ENCODE measurements at regions not wholly inside any gene's neighbourhood (a gene's known extent, or its start where the extent isn't known, plus 50 kb on each side); places are given as distances from the start of the nearest gene placed in this dataset.
A peak's percentile ranks its signal among the peaks of the same experiment; 100 is the strongest.

DNA sequence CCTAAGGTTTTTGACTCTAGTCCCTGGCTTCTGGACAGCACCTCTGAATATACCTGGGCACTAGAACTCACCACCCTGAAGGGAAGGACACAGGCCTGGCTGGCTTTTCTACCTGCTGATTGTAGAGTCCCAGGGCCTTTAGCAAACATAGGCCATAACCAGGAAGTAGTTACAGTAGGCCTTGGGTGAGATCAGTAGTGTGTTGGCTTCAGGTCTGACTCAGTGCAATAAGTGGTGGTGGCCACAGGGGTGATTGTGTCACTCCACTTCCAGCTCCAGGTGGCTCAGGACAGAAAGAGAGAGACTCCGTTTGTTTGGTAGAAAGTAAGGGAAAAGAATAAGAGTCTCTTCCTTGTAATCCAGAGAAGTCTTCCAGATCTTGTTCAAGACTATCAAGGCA lies 101.7 kb upstream of the LGALSL start:
- Histone ChIP-seq H4K20me1 (ENCODE audit: control insufficient read depth, extremely low read depth, insufficient read depth, low read length) (no peaks in the 10 kb centered on the region), H3K27ac (ENCODE audit: insufficient read depth, low read length) (no peak overlapping the region), H3K79me2 (ENCODE audit: control insufficient read depth, insufficient read depth, low read length) (no peaks in the 10 kb centered on the region), H3K4me1 (ENCODE audit: control insufficient read depth, extremely low read depth, insufficient read depth, low read length) (peaks cover 14% of the 10 kb centered on the region), H3K27me3 (ENCODE audit: control insufficient read depth, insufficient read depth, low read length) (peaks cover 7% of the 10 kb centered on the region), H3K9ac (ENCODE audit: insufficient read depth, low read length) (no peak overlapping the region), H3K9me3 (ENCODE audit: control insufficient read depth, insufficient read depth, low read depth, low read length) (no peaks in the 10 kb centered on the region), H3K4me2 (ENCODE audit: extremely low read depth, insufficient read depth, low read length) (no peak overlapping the region), H3K4me3 (replicated peaks in 1 of 4; ENCODE audit: control extremely low read depth in 1 of 4, insufficient read depth in 1 of 4, low read depth in 3 of 4, low read length in 4 of 4) (no peak overlapping the region), H2AFZ (ENCODE audit: low read length) (no peak overlapping the region), H3K36me3 (ENCODE audit: control insufficient read depth, insufficient read depth, low read length) (no peaks in the 10 kb centered on the region)
- no peak for DNase-seq (ENCODE audit: low read depth in 2 of 2)
- TF ChIP-seq, protein P1, sequence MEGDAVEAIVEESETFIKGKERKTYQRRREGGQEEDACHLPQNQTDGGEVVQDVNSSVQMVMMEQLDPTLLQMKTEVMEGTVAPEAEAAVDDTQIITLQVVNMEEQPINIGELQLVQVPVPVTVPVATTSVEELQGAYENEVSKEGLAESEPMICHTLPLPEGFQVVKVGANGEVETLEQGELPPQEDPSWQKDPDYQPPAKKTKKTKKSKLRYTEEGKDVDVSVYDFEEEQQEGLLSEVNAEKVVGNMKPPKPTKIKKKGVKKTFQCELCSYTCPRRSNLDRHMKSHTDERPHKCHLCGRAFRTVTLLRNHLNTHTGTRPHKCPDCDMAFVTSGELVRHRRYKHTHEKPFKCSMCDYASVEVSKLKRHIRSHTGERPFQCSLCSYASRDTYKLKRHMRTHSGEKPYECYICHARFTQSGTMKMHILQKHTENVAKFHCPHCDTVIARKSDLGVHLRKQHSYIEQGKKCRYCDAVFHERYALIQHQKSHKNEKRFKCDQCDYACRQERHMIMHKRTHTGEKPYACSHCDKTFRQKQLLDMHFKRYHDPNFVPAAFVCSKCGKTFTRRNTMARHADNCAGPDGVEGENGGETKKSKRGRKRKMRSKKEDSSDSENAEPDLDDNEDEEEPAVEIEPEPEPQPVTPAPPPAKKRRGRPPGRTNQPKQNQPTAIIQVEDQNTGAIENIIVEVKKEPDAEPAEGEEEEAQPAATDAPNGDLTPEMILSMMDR (conservative IDR thresholded peaks at IDR 0.05 in 1 of 2, IDR thresholded peaks at IDR 0.05 in 1 of 2; ENCODE audit: low read depth in 1 of 2, low read length in 2 of 2) = no peak
- TF ChIP-seq EZH2 (IDR thresholded peaks at IDR 0.05; ENCODE audit: low read length, missing control alignments) = no peak

GRCh38 chr2:64354857-64355680 lies 98.9 kb upstream of the LGALSL start:
- H3K36me3 ChIP-seq (ENCODE audit: control insufficient read depth, insufficient read depth, low read length) = no peaks in the 10 kb centered on the region
- peak; percentile 59 to 92 for DNase-seq (ENCODE audit: low read depth in 2 of 2)
- H3K4me2 ChIP-seq (ENCODE audit: extremely low read depth, insufficient read depth, low read length) = no peak overlapping the region
- H2AFZ ChIP-seq (ENCODE audit: low read length) = no peak overlapping the region
- no peak for TF ChIP-seq EZH2 (IDR thresholded peaks at IDR 0.05; ENCODE audit: low read length, missing control alignments)
- no peak overlapping the region for H3K27ac ChIP-seq (ENCODE audit: insufficient read depth, low read length)
- H3K79me2 ChIP-seq (ENCODE audit: control insufficient read depth, insufficient read depth, low read length) = no peaks in the 10 kb centered on the region
- H3K4me1 ChIP-seq (ENCODE audit: control insufficient read depth, extremely low read depth, insufficient read depth, low read length) = peaks cover 13% of the 10 kb centered on the region
- no peak overlapping the region for H3K4me3 ChIP-seq (replicated peaks in 1 of 4; ENCODE audit: control extremely low read depth in 1 of 4, insufficient read depth in 1 of 4, low read depth in 3 of 4, low read length in 4 of 4)
- no peaks in the 10 kb centered on the region for H3K9me3 ChIP-seq (ENCODE audit: control insufficient read depth, insufficient read depth, low read depth, low read length)
- no peak overlapping the region for H3K9ac ChIP-seq (ENCODE audit: insufficient read depth, low read length)
- H3K27me3 ChIP-seq (ENCODE audit: control insufficient read depth, insufficient read depth, low read length) = peaks cover 12% of the 10 kb centered on the region
- no peaks in the 10 kb centered on the region for H4K20me1 ChIP-seq (ENCODE audit: control insufficient read depth, extremely low read depth, insufficient read depth, low read length)

DNA sequence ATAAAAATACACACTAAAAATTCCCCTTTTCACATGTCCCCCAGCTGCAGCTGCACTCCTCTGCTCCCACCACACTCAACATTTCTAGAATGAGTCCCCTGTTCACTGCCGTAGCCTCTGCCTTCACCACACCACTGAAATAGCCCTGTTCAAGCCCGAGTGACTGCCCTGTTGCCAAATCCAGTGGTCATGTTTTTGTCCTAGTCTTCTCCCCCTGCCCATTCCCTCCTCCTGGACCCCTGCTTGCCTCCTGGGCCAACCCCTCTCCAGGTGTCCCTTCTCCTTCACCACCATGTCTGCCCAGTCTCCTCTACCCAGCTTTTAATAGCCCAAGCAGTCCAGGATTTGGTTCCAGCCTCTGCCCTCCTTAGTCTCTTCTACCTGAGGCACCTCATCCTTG lies 97.1 kb upstream of the LGALSL start:
- Histone ChIP-seq H3K27ac (ENCODE audit: insufficient read depth, low read length) (no peak overlapping the region), H3K79me2 (ENCODE audit: control insufficient read depth, insufficient read depth, low read length) (no peaks in the 10 kb centered on the region), H4K20me1 (ENCODE audit: control insufficient read depth, extremely low read depth, insufficient read depth, low read length) (no peaks in the 10 kb centered on the region), H3K9ac (ENCODE audit: insufficient read depth, low read length) (no peak overlapping the region), H3K4me1 (ENCODE audit: control insufficient read depth, extremely low read depth, insufficient read depth, low read length) (peaks cover 17% of the 10 kb centered on the region), H3K36me3 (ENCODE audit: control insufficient read depth, insufficient read depth, low read length) (no peaks in the 10 kb centered on the region), H3K27me3 (ENCODE audit: control insufficient read depth, insufficient read depth, low read length) (peaks cover 12% of the 10 kb centered on the region), H3K4me2 (ENCODE audit: extremely low read depth, insufficient read depth, low read length) (no peak overlapping the region), H3K9me3 (ENCODE audit: control insufficient read depth, insufficient read depth, low read depth, low read length) (no peaks in the 10 kb centered on the region), H2AFZ (ENCODE audit: low read length) (no peak overlapping the region), H3K4me3 (replicated peaks in 1 of 4; ENCODE audit: control extremely low read depth in 1 of 4, insufficient read depth in 1 of 4, low read depth in 3 of 4, low read length in 4 of 4) (no peak overlapping the region)
- TF ChIP-seq, protein P1 (conservative IDR thresholded peaks at IDR 0.05 in 1 of 2, IDR thresholded peaks at IDR 0.05 in 1 of 2; ENCODE audit: low read depth in 1 of 2, low read length in 2 of 2) = no peak
- TF ChIP-seq EZH2 (IDR thresholded peaks at IDR 0.05; ENCODE audit: low read length, missing control alignments) = no peak
- DNase-seq (ENCODE audit: low read depth in 2 of 2) = no peak

All from fibroblast of lung (primary cell).